GM12864 (cell line): ENCODE measurements at regions not wholly inside any gene's neighbourhood (a gene's known extent, or its start where the extent isn't known, plus 50 kb on each side); places are given as distances from the start of the nearest gene placed in this dataset.

Source experiments
- DNase-seq: peaks from one replicate; pipeline ENCODE4 v3.0.0-alpha.2; 2011; ENCODE audit warnings: low read depth
- H3K4me3 ChIP-seq: 2 replicates; pipeline ENCODE4 v1.5.1; 2011; ENCODE audit warnings: mild to moderate bottlenecking, low read depth, low read length, control low read depth
- CTCF ChIP-seq: IDR thresholded peaks from 2 replicates; pipeline ENCODE4 v1.5.1; 2011; ENCODE audit warnings: low read depth, mild to moderate bottlenecking, moderate library complexity, low read length, control low read depth, inconsistent platforms; ENCODE audit errors: missing control alignments

GRCh38 chr4:1571165-1572009, 112.7 kb downstream of the FAM53A start:
- no peak for DNase-seq
- TF ChIP-seq CTCF: no peak
- no peak overlapping the region for H3K4me3 ChIP-seq

DNA sequence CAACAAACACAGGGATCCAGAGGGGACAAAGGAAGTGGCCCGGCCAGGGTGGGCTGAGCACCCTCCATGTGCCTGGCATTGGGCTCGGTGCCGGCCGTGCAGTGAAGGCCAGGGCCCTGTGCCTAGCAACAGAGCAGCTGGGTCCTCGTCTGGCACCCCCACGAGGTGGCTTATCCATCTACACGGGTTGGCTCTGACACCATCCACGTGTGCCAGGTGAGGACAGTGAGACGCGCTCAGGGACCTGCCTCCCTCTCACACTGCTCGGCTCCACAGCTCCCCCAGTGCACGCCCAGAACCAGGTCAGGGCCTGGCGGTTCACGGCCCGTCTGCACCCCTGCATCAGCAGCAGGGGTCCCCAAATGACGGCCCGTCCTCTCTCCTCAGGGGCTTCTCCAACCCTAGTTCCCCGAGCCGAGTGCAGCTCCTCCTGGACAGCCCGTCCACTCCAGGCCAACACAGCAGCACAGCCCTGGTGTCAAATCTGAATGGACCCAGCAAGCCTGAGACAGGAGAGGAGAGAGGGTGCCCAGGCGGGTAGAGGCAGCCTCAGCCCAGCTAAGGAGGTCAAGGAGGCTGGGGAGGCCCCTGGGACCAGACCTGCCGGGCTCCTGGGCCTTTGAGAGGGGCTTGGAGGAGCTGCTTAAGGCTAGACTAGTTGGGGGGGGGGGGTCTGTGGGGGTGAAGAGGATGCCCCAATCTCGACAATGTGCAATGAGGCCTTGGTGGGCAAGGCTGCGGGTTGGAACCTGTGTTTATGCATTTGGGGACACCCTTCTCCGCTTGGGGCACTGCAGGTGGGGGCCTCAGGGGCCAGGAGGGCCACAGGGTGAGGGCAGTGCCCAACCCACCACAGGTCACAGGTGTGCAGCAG, 113.6 kb downstream of the FAM53A start:
- no peak overlapping the region for H3K4me3 ChIP-seq
- no peak for DNase-seq
- no peak for TF ChIP-seq CTCF

DNA sequence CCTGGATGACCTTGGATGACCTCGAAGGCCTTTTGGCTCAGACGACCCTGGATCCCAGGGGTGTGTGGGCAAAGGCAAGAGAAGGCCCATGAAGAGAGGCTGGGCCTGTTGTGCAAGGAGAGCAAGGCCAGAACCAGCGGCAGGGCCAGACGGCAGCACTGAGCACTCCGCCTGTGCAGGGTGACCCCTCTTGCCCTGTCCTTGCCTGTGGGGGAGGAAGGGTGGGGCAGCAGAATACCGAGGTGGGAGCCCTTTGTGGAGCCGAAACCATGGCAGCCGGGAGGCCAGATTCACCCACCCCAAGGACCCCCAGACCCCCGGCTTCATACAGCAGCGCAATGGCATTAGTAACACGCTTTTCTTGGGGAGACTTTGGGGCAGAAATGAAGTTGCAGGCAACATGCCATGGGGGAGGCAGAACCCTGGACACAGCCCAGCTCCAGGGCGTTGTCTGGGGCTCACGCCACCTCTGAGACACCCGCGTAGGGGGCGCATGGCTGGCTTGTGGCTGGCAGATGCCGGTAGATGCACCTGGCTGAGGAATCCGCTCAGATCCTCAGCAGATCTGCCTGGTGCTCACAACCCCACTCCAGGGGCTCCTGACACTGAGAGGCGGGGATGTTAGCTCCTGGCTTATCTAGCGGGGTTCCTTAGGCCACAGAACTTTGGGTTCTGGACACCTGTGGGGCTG, 114.5 kb downstream of the FAM53A start:
- H3K4me3 ChIP-seq: no peak overlapping the region
- TF ChIP-seq CTCF: no peak
- DNase-seq: no peak

DNA sequence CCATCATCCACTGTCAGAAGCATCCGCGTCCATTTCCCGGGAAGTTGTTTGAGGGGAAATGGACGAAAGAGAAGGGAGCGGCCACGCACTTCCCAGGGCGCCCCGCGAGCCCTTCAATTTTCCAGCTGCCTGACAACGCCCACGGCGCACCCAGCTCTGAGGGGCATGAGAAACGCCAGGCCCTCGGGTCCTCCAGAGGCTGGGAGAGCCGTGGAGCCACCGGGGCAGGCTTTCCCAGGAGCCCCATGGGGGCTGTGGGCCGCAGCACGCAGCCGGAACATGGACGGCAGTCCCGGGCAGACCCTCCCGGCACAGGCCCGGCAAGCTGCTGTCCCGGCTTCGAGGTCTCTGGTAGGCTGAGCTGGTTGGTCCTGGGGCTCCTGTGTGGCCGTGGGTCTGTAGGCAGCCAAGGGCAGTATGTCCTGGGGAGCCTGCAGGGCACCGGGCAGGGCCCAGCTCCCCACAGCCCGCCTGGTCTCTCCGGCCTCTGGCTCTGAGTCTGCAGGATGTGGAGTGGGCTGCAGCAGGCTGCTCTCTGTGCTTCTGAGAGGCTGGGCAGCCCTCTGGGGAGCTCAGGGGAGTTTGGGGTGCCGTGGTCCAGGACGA, 115.2 kb downstream of the FAM53A start:
- no peak for TF ChIP-seq CTCF
- no peak overlapping the region for H3K4me3 ChIP-seq
- DNase-seq: no peak

DNA sequence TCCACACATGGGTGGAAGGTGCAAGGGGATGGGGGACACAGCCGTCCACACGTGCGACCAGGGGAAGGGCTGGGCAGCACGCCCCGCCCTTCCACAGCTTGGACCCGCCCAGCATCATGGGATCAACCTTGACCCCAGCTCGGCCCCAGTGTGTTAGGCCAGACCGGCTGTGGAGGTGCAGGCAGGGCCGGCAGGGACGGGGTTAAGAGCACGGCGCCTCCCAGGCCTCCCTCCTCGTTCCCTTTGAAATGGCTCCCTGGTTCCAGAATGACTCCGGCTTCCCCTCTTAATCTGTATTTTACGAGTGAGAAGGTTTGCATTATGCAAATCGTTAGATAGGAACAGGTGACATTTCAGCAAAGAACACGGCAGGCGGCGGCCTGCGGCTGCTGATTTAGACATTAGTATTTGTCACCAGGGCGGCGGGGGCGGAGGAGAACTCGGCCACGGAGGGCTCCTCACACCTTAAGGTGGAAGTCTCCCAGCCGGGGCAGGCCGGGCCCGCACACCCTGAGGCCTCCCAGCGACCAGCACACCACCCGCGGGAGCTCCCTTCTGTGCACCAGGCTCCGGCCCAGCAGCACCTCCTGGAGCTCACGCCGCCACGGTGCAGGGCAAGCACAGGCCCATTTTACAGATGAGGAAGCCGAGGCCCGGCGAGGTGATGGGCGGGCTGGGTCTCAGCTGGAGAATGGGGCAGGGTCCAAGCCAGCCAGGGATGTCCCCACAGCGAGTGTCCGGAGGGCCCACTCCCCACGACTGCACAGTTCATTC, 116.1 kb downstream of the FAM53A start:
- no peak overlapping the region for H3K4me3 ChIP-seq
- DNase-seq: no peak
- peak; percentile 25 for TF ChIP-seq CTCF

- no peak for DNase-seq
Observed at GRCh38 chr4:1567519-1567807, 116.7 kb downstream of the FAM53A start.

More at GRCh38 chr4:1567519-1567807, 116.7 kb downstream of the FAM53A start:
- no peak overlapping the region for H3K4me3 ChIP-seq
- no peak for TF ChIP-seq CTCF
